Endometrium (tissue), 2 donors: ENCODE measurements at regions not wholly inside any gene's neighbourhood (a gene's known extent, or its start where the extent isn't known, plus 50 kb on each side); places are given as distances from the start of the nearest gene placed in this dataset.
"Not testable (repeated sequence)": the region's sequence is repeated elsewhere in the genome, so short reads cannot be mapped to it uniquely, and the experiment has no call there.

Source experiments
- FAIRE-seq: peaks from 2 replicates; lab custom pipeline; 2012; peaks lifted over from hg19 to GRCh38; lab: Jason Lieb, UNC
- donor health status: control.
- donor health status: control.

GRCh38 chr7:149930374-149931068 is 56.8 kb downstream of the ATP6V0E2 start:
- FAIRE-seq: not testable (repeated sequence)

- FAIRE-seq: not testable (repeated sequence)
Observed at GRCh38 chr7:149933776-149934175, 60.0 kb downstream of the ATP6V0E2 start.

GRCh38 chr7:149947346-149947745 is 73.6 kb downstream of the ATP6V0E2 start:
- FAIRE-seq: not testable (repeated sequence)

DNA sequence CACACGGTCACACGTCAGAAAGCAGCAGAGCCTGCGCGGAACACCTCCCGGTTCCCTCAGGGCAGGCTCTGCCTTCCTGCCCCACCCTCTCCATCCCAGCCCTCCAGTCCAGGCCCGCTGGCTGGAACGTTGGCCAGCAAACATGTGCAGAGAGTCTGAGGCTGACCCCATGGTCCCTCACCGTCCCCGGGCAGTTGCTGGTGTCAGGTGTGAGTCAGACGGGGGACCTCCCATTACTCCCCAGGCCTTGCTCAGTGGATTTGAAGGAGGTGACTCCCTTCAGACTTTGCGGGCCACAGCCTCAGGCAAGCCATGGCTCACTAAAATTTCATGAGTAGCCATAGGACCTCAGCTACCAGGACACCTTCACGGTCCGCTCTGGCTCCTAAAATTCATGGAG is 74.7 kb downstream of the ATP6V0E2 start:
- not testable (repeated sequence) for FAIRE-seq

DNA sequence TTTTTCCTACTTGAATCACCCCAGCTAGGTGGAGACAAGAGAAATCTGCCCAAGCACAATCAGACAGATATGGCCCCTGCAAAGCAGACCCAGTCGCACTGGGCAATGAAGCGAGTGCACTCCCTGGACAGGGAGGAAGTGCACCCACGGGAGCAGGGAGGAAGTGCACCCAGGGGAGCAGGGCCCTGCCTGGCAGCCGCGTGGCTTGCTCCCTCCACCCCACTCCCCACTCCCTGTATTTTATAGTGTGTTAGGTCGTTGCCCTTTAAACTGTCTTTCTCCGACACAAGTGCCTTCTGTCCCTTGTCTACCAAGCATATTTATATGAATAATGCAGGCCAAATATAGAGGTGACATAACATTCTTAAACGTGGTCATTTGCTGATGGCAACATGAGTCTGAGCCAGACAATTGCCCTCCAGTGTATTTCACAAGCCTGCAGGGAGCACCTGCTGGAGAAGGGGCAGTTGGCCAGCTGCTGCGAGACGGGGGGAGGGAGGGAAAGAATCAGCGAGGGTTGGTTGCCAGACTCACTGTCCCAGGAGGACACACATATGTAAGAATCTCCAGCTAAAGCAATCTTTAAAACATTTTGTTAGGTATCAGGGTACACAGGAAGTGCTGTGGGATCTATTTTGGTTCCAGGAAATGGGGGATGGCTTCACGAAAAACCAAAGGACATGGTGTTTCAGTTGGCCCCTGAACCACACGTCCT is 76.3 kb downstream of the ATP6V0E2 start:
- FAIRE-seq: not testable (repeated sequence)

- not testable (repeated sequence) for FAIRE-seq
Observed at GRCh38 chr7:149950578-149950924, 76.8 kb downstream of the ATP6V0E2 start.

GRCh38 chr7:149951579-149951978 is 77.8 kb downstream of the ATP6V0E2 start:
- FAIRE-seq: not testable (repeated sequence)

- FAIRE-seq: not testable (repeated sequence)
Observed at GRCh38 chr7:149958880-149959279, 85.1 kb downstream of the ATP6V0E2 start.

GRCh38 chr7:149960863-149961262 is 87.1 kb downstream of the ATP6V0E2 start:
- FAIRE-seq: not testable (repeated sequence)

DNA sequence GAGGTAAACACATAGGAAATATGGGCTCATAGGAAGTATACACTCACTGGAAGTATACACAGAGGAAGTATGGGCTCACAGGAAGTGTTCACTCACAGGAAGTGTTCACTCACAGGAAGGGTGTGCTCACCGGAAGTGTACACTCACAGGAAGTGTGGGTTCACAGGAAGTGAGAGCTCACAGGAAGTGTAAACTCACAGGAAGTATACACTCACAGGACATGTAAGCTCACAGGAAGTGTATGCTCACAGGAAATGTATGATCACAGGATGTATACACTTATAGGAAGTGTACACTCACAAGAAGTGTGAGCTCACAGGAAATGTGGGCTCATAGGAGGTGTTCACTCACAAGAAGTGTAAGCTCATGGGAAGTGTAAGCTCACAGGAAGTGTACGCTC is 88.1 kb downstream of the ATP6V0E2 start:
- FAIRE-seq: not testable (repeated sequence)

DNA sequence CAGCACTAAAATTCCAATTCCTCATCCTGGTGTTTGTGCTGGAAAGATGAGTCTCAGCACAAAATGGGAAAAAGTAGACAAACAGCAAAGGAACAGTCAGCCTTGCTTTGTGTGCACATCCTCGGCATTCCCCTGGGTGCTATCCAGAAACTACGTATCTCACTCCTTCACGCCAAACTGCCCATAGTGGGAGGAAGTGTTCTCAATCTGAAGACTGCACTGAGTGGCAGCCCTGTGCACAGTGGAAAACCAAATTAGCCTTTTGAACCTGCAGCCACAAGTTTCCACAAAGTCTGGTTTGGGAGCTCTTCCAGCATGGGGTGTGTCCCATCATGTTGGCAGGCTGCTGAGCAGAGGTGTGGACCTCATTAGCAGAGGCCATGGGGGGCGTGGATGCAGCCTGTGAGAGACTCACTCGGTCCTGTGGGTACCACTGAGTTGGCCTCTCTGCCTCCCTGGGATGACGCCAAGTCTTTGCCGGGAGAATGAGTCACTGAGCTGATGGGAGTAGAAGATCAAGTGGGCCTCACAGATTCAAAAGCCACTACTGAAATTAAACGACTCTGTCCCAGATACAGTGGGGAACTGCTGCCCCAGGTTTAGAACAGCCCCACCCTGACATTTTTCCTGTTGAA is 89.0 kb downstream of the ATP6V0E2 start:
- FAIRE-seq: not testable (repeated sequence)

DNA sequence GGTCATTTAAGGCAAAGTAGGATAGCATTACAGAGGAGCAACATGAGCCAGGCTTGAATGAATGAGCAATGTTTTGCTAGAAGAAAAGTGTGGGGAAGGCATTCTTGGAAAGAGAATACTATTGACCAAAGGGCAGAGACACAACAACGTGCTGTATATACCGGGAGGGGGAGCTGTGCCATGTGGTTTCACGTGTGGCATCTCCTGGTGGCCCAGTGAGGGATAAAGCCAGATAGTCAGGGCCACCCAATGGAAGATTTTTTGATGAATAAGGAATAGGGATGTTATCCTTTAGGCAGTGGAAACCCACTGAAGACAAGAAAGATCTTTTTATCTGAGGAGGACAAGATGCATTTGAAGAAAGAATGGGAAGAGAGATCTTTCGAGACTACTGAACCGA is 90.2 kb downstream of the ATP6V0E2 start:
- FAIRE-seq: not testable (repeated sequence)

DNA sequence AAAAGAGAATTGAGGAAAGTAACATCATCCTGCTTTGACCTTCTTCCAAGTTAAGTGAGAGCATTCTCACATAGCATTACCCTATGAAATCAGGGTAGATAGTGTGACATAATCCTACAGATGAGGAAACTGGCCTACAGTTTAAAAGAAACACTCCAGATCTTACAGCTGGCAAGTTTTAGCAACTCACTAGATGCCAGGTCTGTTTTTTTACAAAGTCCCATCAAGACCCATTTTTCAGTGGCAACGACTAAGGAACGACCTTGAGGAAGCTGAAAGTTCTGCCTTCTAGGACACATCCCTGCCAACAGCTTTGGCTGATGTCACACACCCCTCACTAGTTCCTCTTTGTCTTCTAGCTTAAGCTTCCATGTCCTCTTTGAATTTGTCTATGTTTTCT is 92.7 kb downstream of the ATP6V0E2 start:
- not testable (repeated sequence) for FAIRE-seq

GRCh38 chr7:149972977-149973376 is 99.2 kb downstream of the ATP6V0E2 start:
- FAIRE-seq: not testable (repeated sequence)

- not testable (repeated sequence) for FAIRE-seq
Observed at GRCh38 chr7:149973681-149974080, 99.9 kb downstream of the ATP6V0E2 start.

- FAIRE-seq: not testable (repeated sequence)
Observed at GRCh38 chr7:149975608-149976007, 101.8 kb downstream of the ATP6V0E2 start.

GRCh38 chr7:149978537-149978936 is 104.8 kb downstream of the ATP6V0E2 start:
- FAIRE-seq: not testable (repeated sequence)

DNA sequence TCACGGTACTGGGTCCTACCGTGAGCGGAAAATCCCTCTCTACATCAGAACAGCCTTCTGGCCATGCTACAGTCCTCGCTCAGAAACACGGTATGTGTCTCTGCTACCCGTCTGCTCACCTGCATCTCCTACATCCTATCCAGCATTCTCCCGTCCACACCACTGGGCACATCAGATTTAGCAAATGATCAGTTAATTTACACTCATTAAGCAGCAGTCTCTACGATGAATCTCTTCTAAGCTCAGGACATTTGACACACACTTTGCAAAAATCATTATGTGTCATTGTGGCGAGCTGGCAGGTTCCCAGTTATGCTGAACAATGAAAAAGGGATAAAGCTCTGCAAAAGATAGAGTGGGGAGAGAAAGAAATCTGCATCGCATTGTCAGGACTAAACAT is 105.2 kb downstream of the ATP6V0E2 start:
- not testable (repeated sequence) for FAIRE-seq

- FAIRE-seq: not testable (repeated sequence)
Observed at GRCh38 chr7:149982537-149983112, 108.9 kb downstream of the ATP6V0E2 start.

- not testable (repeated sequence) for FAIRE-seq
Observed at GRCh38 chr7:149986866-149987265, 113.1 kb downstream of the ATP6V0E2 start.

DNA sequence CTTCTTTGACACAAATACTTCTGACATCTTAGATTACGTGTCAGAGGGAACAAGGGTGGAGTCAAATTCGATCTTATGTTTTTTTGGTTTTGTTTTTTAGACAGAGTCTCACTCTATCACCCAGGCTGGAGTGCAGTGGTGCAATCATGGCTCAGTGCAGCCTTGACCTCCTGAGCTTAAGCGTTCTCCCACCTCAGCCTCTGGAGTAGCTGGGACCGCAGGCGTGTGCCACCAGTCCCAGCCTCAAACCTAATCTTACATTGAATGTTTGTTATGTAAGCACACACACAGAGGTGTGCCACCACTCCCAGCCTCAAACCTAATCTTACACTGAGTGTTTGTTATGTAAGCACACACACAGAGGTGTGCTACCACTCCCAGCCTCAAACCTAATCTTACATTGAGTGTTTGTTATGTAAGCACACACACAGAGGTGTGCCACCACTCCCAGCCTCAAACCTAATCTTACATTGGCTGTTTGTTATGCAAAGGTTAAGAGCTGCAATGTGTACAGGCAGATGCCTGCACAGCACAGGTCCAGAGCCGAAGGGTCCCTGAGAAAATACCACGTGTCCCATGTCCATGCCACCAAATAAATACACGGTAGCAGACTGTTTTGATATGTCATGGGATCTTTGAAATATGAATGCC is 118.0 kb downstream of the ATP6V0E2 start:
- not testable (repeated sequence) for FAIRE-seq

DNA sequence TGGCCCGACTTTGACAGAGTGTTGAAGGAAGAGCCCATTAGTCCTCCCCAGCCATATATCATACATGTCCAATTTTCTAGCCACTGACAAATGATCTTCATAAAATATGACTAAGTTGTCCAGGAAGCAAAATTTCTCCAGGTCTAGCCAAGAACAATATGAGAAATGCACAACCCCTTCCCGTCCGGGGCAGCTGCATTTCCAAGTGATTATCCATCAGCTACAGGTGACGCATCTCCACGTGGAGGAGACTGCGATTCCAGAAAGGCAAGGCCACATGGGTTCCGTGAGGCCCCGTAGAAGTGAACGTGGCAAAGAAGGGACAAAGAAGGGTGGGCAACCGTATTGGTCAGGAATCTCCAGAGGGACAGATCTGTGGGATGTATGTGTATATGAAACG is 118.6 kb downstream of the ATP6V0E2 start:
- FAIRE-seq: not testable (repeated sequence)
